SW480 (cell line): ENCODE measurements at regions not wholly inside any gene's neighbourhood (a gene's known extent, or its start where the extent isn't known, plus 50 kb on each side); places are given as distances from the start of the nearest gene placed in this dataset.

Source experiments
- DNase-seq: peaks from one replicate; pipeline ENCODE4 v3.0.0-alpha.2; 2016; ENCODE audit warnings: low spot score

- DNase-seq: no peak
These were observed 120.9 kb upstream of the PDZRN3 start for GRCh38 chr3:73745526-73746191.

- DNase-seq: no peak
These were observed 118.8 kb upstream of the PDZRN3 start for GRCh38 chr3:73743551-73743950.

GRCh38 chr3:73739791-73740453 lies 115.2 kb upstream of the PDZRN3 start:
- DNase-seq: peak; percentile 4

DNA sequence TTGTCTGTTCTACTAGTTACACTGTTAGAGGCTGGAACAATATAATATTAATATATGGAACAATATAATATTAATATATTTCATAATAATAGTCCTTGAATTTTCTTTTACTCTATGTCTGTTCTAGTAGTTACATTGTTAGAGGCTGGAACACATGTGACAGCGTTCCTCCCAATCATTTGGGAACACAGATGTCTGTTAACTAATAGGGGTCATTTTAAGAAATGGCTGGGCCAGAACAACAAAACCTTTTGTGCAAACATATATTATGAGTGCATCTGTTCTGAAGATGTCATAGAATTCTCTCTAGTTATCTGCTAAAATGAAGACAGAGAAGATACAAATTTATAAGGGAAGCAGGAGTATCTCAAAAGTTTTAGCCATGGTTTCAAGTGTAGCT lies 114.0 kb upstream of the PDZRN3 start:
- DNase-seq: no peak

GRCh38 chr3:73734211-73735089 lies 109.7 kb upstream of the PDZRN3 start:
- DNase-seq: no peak

- no peak for DNase-seq
These were observed 109.0 kb upstream of the PDZRN3 start for GRCh38 chr3:73733746-73734145.

DNA sequence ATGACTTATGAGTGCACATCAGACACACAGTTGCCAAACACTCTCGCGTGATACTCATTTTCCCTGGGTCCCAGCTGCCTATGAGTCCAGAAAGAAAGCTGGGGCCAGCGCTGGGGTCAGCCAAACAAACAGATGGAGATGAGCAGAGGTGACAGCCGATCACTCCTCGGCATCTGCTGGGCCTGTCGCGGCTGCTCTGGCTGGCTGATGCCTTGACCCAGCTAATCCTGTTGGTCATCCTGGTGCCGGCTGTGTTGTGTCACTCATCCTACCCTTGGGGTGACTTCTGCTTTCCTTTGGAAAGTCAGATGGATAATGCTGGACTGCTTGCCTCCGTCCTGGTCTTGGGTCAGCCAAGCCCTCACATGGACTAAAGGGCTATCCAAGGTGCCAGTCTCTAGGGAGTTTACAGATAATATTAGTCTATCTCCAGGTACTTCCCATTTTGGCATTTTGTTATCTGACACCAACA lies 105.3 kb upstream of the PDZRN3 start:
- no peak for DNase-seq

- DNase-seq: no peak
These were observed 103.1 kb upstream of the PDZRN3 start for GRCh38 chr3:73727854-73728253.

- DNase-seq: peak; percentile 7
These were observed 102.5 kb upstream of the PDZRN3 start for GRCh38 chr3:73727117-73727821.

DNA sequence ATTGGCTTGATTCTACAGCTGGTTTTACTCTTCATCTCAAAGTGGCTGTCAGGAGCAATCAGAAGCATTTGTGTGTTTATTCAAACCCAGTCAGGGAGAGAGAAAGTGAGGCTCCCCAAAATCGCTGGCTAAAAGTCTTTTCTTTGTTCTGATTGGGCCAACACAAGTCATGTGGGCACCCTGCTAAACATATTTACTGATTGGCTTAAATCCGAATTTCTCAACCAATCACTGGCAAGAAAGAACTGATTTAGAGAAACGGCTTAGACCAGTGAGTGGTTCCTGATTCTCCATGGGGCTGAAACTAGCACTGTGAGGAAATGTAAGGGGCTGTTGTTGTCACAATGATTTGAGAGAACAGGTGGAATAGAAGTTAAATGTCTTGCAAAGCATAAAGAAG lies 98.9 kb upstream of the PDZRN3 start:
- DNase-seq: no peak

GRCh38 chr3:73719861-73720260 lies 95.1 kb upstream of the PDZRN3 start:
- no peak for DNase-seq

GRCh38 chr3:73719413-73719851 lies 94.7 kb upstream of the PDZRN3 start:
- DNase-seq: no peak

- DNase-seq: no peak
These were observed 93.8 kb upstream of the PDZRN3 start for GRCh38 chr3:73718326-73719110.

DNA sequence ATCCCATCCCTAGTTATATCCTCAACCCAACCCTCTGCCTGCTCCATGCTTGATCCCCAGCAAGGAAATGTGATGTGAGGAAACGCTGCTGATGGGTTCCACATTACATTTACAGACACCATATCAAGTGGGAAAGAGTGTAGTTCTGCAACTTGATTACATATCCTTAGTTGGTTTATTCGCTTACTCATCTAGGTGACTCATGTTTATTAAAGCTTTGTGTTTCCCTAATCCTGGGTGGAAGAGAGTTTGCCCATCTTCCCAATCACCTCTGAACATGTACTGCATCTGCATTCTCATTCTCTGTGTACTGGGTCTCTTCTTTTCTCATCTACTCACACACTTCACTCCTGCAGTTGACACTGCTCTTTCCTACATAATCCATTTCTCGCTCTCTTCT lies 91.7 kb upstream of the PDZRN3 start:
- DNase-seq: peak; percentile 26

DNA sequence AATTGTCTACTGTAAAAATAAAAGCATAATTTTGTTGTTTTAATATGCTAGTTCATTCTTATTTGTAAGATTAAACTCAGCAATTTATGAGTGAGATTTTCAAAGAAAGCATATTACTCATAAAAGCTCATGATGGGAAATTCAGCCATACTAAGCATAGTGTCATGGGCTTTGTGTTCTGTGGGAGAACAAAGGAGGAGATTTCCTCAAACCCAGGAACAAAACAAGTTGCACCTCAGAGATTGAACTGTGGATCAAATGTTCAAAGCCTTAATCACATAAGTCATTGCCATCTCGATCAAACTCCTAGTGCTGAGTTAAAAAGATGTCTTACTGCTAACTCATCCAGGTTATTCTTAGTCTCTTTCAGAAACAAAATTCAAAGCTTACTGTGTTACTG lies 85.6 kb upstream of the PDZRN3 start:
- DNase-seq: no peak

GRCh38 chr3:73709712-73710111 lies 85.0 kb upstream of the PDZRN3 start:
- no peak for DNase-seq

DNA sequence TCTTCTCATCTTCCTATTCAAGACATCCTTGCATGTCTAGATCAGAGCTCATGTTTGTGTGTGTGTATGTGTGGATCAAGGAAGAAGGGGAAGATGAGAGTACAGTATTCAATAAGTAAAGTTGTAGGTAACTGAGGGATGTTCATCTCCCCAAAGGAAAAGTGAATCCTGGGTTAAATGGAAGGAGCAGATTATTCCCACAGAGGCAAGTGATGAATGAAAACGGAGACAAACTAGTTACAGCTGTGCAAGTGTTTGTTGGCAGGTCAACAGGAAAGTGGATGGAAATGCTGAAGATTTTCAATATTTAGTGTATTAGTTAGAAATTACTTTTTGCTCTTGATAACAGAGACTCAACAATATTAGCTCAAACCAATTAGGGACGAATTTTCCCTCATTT lies 84.2 kb upstream of the PDZRN3 start:
- no peak for DNase-seq

- DNase-seq: no peak
These were observed 83.0 kb upstream of the PDZRN3 start for GRCh38 chr3:73707772-73708171.

DNA sequence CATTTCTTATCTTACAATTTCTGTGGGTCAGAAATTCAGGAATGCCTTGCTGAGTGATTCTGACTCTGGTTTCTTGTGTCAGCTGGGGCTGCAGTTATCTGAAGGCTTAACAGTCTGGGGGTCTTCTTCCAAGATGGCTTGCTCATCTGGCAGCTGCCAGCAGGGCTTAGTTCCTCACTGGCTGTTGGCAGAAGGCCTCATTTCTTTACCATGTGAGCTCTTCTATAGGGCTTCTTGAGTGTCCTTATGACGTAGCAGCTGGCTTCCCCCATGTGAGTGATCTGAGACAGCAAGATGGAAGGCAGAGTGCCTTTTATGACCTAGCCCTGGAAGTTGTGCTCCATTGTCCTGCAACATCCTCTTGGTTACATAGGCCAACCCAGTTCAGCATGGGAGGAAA lies 82.0 kb upstream of the PDZRN3 start:
- DNase-seq: no peak

- no peak for DNase-seq
These were observed 81.1 kb upstream of the PDZRN3 start for GRCh38 chr3:73705792-73706191.

- DNase-seq: no peak
These were observed 74.6 kb upstream of the PDZRN3 start for GRCh38 chr3:73699327-73699726.
